COLO668 (cell line): ENCODE measurements at regions not wholly inside any gene's neighbourhood (a gene's known extent, or its start where the extent isn't known, plus 50 kb on each side); places are given as distances from the start of the nearest gene placed in this dataset.
"Not testable (repeated sequence)": the region's sequence is repeated elsewhere in the genome, so short reads cannot be mapped to it uniquely, and the experiment has no call there.

ENCODE experiments used
- DNase-seq: peaks from one replicate; lab custom pipeline; 2025; ENCODE audit not compliant: unreplicated experiment; lab: John Stamatoyannopoulos, UW

- no peak for DNase-seq
These were observed 244.7 kb downstream of the KIF20B start for GRCh38 chr10:89946106-89946505.

GRCh38 chr10:89949496-89949895 is 248.1 kb downstream of the KIF20B start:
- no peak for DNase-seq

GRCh38 chr10:89952325-89952724 is 250.9 kb downstream of the KIF20B start:
- DNase-seq = no peak

GRCh38 chr10:89952751-89953150 is 251.4 kb downstream of the KIF20B start:
- no peak for DNase-seq

- DNase-seq = no peak
These were observed 252.7 kb downstream of the KIF20B start for GRCh38 chr10:89954061-89954460.

GRCh38 chr10:89954787-89955566 is 253.6 kb downstream of the KIF20B start:
- no peak for DNase-seq

GRCh38 chr10:89959433-89960110 is 258.2 kb downstream of the KIF20B start:
- no peak for DNase-seq

GRCh38 chr10:89963451-89964102 is 262.2 kb downstream of the KIF20B start:
- no peak for DNase-seq

GRCh38 chr10:89966211-89966610 is 264.8 kb downstream of the KIF20B start:
- DNase-seq = no peak

- DNase-seq = no peak
These were observed 271.9 kb downstream of the KIF20B start for GRCh38 chr10:89973326-89973725.

GRCh38 chr10:89975071-89975470 is 273.7 kb downstream of the KIF20B start:
- DNase-seq = no peak

- no peak for DNase-seq
These were observed 274.4 kb downstream of the KIF20B start for GRCh38 chr10:89975771-89976170.

GRCh38 chr10:89978081-89978480 is 276.7 kb downstream of the KIF20B start:
- no peak for DNase-seq

- no peak for DNase-seq
These were observed 278.3 kb downstream of the KIF20B start for GRCh38 chr10:89979726-89980125.

- DNase-seq = no peak
These were observed 278.8 kb downstream of the KIF20B start for GRCh38 chr10:89980166-89980565.

GRCh38 chr10:89981891-89982290 is 280.5 kb downstream of the KIF20B start:
- no peak for DNase-seq

- DNase-seq = no peak
These were observed 284.1 kb downstream of the KIF20B start for GRCh38 chr10:89985446-89985845.

GRCh38 chr10:89988361-89988760 is 287.0 kb downstream of the KIF20B start:
- DNase-seq = not testable (repeated sequence)

- DNase-seq = no peak
These were observed 291.2 kb downstream of the KIF20B start for GRCh38 chr10:89992575-89992974.

GRCh38 chr10:90007226-90007625 is 305.8 kb downstream of the KIF20B start:
- DNase-seq = no peak

- DNase-seq = not testable (repeated sequence)
These were observed 309.9 kb downstream of the KIF20B start for GRCh38 chr10:90011281-90011680.

- DNase-seq = no peak
These were observed 317.4 kb downstream of the KIF20B start for GRCh38 chr10:90018819-90019218.
